OCI-LY1 (cell line): ENCODE measurements at regions not wholly inside any gene's neighbourhood (a gene's known extent, or its start where the extent isn't known, plus 50 kb on each side); places are given as distances from the start of the nearest gene placed in this dataset.

Source experiments
- H2AFZ ChIP-seq: fragments of 200-600 bp; sonication (generic), shearing (Covaris generic); 2 replicates; pipeline ENCODE4 v1.6.0; 2014; ENCODE audit warnings: antibody characterized with exemption, mild to moderate bottlenecking, low read length
- H3F3A ChIP-seq: fragments of 200-600 bp; sonication (generic), shearing (Covaris generic); 2 replicates; pipeline ENCODE4 v1.6.0; 2014; ENCODE audit warnings: mild to moderate bottlenecking, antibody characterized with exemption, low read length, moderate library complexity; ENCODE audit not compliant: insufficient read depth
- H3K27ac ChIP-seq: fragments of 200-600 bp; sonication (generic); 2 replicates; pipeline ENCODE4 v1.5.1; 2014; ENCODE audit warnings: low read length, mixed run types, mild to moderate bottlenecking, low read depth; ENCODE audit not compliant: poor library complexity, severe bottlenecking
- H3K27me3 ChIP-seq: fragments of 200-600 bp; sonication (generic); 2 replicates; pipeline ENCODE4 v1.6.0; 2014; ENCODE audit warnings: antibody characterized with exemption, mild to moderate bottlenecking, low read length, moderate library complexity; ENCODE audit not compliant: insufficient read depth
- H3K36me3 ChIP-seq: fragments of 200-600 bp; sonication (generic); 2 replicates; pipeline ENCODE4 v1.6.1; 2014; ENCODE audit warnings: mild to moderate bottlenecking, antibody characterized with exemption, low read length, moderate library complexity, mixed read lengths; ENCODE audit not compliant: insufficient read depth
- H3K4me1 ChIP-seq: fragments of 200-600 bp; sonication (generic); 2 replicates; pipeline ENCODE4 v1.5.1; 2014; ENCODE audit warnings: mild to moderate bottlenecking, low read length, moderate library complexity; ENCODE audit not compliant: insufficient read depth, severe bottlenecking
- H3K4me2 ChIP-seq: fragments of 200-600 bp; sonication (generic), shearing (Covaris generic); 2 replicates; pipeline ENCODE4 v1.6.1; 2014; ENCODE audit warnings: low read length
- H3K4me3 ChIP-seq: fragments of 200-600 bp; sonication (generic); 2 replicates; pipeline ENCODE4 v1.5.1; 2014; ENCODE audit warnings: low read length, low read depth, mild to moderate bottlenecking, mixed read lengths; ENCODE audit not compliant: poor library complexity, severe bottlenecking
- H3K79me2 ChIP-seq: fragments of 200-600 bp; shearing (Covaris generic); 2 replicates; pipeline ENCODE4 v1.6.1; 2016; ENCODE audit warnings: mixed run types, low read length, mixed read lengths; ENCODE audit not compliant: insufficient read depth
- H3K9ac ChIP-seq: fragments of 200-600 bp; sonication (generic), shearing (Covaris generic); 2 replicates; pipeline ENCODE4 v1.6.1; 2014; ENCODE audit warnings: mild to moderate bottlenecking, low read length, mixed read lengths
- H3K9me2 ChIP-seq: fragments of 200-600 bp; sonication (generic), shearing (Covaris generic); 2 replicates; pipeline ENCODE4 v1.6.1; 2014; ENCODE audit warnings: low read depth, mild to moderate bottlenecking, low read length, mixed read lengths
- H3K9me3 ChIP-seq: fragments of 200-600 bp; shearing (Covaris generic); 2 replicates; pipeline ENCODE4 v1.6.1; 2014; ENCODE audit warnings: low read length, mixed read lengths
- H4K20me1 ChIP-seq: fragments of 200-600 bp; sonication (generic), shearing (Covaris generic); 2 replicates; pipeline ENCODE4 v1.6.0; 2016; ENCODE audit warnings: mild to moderate bottlenecking, low read length; ENCODE audit not compliant: insufficient read depth
- CTCF ChIP-seq: fragments of 200-600 bp; sonication (generic), shearing (Covaris generic); IDR thresholded peaks from 2 replicates; pipeline ENCODE4 v1.5.1; 2017; ENCODE audit warnings: mild to moderate bottlenecking, antibody characterized with exemption, low read length, moderate library complexity, mixed read lengths
- EZH2 ChIP-seq: fragments of 200-600 bp; sonication (generic), shearing (Covaris generic); IDR thresholded peaks from 2 replicates; pipeline ENCODE4 v1.8.0; 2017; ENCODE audit warnings: borderline replicate concordance, mixed run types, mild to moderate bottlenecking, antibody characterized with exemption, low read length, moderate library complexity, mixed read lengths

GRCh38 chr12:20220339-20220738 lies 148.0 kb upstream of the PDE3A start:
- no peak overlapping the region for H3K9ac ChIP-seq
- no peaks in the 10 kb centered on the region for H3K4me1 ChIP-seq
- H3K27me3 ChIP-seq: no peaks in the 10 kb centered on the region
- no peaks in the 10 kb centered on the region for H3K9me2 ChIP-seq
- H3K36me3 ChIP-seq: no peaks in the 10 kb centered on the region
- no peaks in the 10 kb centered on the region for H3K79me2 ChIP-seq
- no peak overlapping the region for H3K4me2 ChIP-seq
- TF ChIP-seq EZH2 (no peak), CTCF (peak; percentile 48)
- H3K27ac ChIP-seq: no peak overlapping the region
- H4K20me1 ChIP-seq: no peaks in the 10 kb centered on the region
- no peak overlapping the region for H3K4me3 ChIP-seq
- H3F3A ChIP-seq: no peaks in the 10 kb centered on the region
- no peaks in the 10 kb centered on the region for H3K9me3 ChIP-seq
- H2AFZ ChIP-seq: no peak overlapping the region

GRCh38 chr12:20232931-20233675 lies 135.2 kb upstream of the PDE3A start:
- H2AFZ ChIP-seq: no peak overlapping the region
- H3F3A ChIP-seq: no peaks in the 10 kb centered on the region
- no peaks in the 10 kb centered on the region for H3K79me2 ChIP-seq
- H3K9ac ChIP-seq: no peak overlapping the region
- no peak overlapping the region for H3K4me2 ChIP-seq
- no peaks in the 10 kb centered on the region for H4K20me1 ChIP-seq
- no peaks in the 10 kb centered on the region for H3K36me3 ChIP-seq
- H3K4me1 ChIP-seq: no peaks in the 10 kb centered on the region
- no peaks in the 10 kb centered on the region for H3K27me3 ChIP-seq
- H3K9me2 ChIP-seq: no peaks in the 10 kb centered on the region
- H3K9me3 ChIP-seq: no peaks in the 10 kb centered on the region
- no peak overlapping the region for H3K4me3 ChIP-seq
- TF ChIP-seq EZH2 (no peak), CTCF (no peak)
- no peak overlapping the region for H3K27ac ChIP-seq

- Histone ChIP-seq H3K79me2 (no peaks in the 10 kb centered on the region), H3K36me3 (no peaks in the 10 kb centered on the region), H3K4me2 (no peak overlapping the region), H3K27ac (no peak overlapping the region), H3K9me2 (no peaks in the 10 kb centered on the region), H2AFZ (no peak overlapping the region), H3K27me3 (no peaks in the 10 kb centered on the region), H3K9me3 (no peaks in the 10 kb centered on the region), H3K4me1 (no peaks in the 10 kb centered on the region), H4K20me1 (no peaks in the 10 kb centered on the region), H3K4me3 (no peak overlapping the region), H3F3A (no peaks in the 10 kb centered on the region), H3K9ac (no peak overlapping the region)
- TF ChIP-seq CTCF (no peak), EZH2 (no peak)
Measured at GRCh38 chr12:20234474-20234873, 133.9 kb upstream of the PDE3A start.
